OCI-LY1 (cell line): ENCODE measurements at regions not wholly inside any gene's neighbourhood (a gene's known extent, or its start where the extent isn't known, plus 50 kb on each side); places are given as distances from the start of the nearest gene placed in this dataset.
"Not testable (repeated sequence)": the region's sequence is repeated elsewhere in the genome, so short reads cannot be mapped to it uniquely, and the experiment has no call there.

Source experiments
- H2AFZ ChIP-seq: fragments of 200-600 bp; sonication (generic), shearing (Covaris generic); 2 replicates; pipeline ENCODE4 v1.6.0; 2014; ENCODE audit warnings: antibody characterized with exemption, mild to moderate bottlenecking, low read length
- H3F3A ChIP-seq: fragments of 200-600 bp; sonication (generic), shearing (Covaris generic); 2 replicates; pipeline ENCODE4 v1.6.0; 2014; ENCODE audit warnings: mild to moderate bottlenecking, antibody characterized with exemption, low read length, moderate library complexity; ENCODE audit not compliant: insufficient read depth
- H3K27ac ChIP-seq: fragments of 200-600 bp; sonication (generic); 2 replicates; pipeline ENCODE4 v1.5.1; 2014; ENCODE audit warnings: low read length, mixed run types, mild to moderate bottlenecking, low read depth; ENCODE audit not compliant: poor library complexity, severe bottlenecking
- H3K27me3 ChIP-seq: fragments of 200-600 bp; sonication (generic); 2 replicates; pipeline ENCODE4 v1.6.0; 2014; ENCODE audit warnings: antibody characterized with exemption, mild to moderate bottlenecking, low read length, moderate library complexity; ENCODE audit not compliant: insufficient read depth
- H3K36me3 ChIP-seq: fragments of 200-600 bp; sonication (generic); 2 replicates; pipeline ENCODE4 v1.6.1; 2014; ENCODE audit warnings: mild to moderate bottlenecking, antibody characterized with exemption, low read length, moderate library complexity, mixed read lengths; ENCODE audit not compliant: insufficient read depth
- H3K4me1 ChIP-seq: fragments of 200-600 bp; sonication (generic); 2 replicates; pipeline ENCODE4 v1.5.1; 2014; ENCODE audit warnings: mild to moderate bottlenecking, low read length, moderate library complexity; ENCODE audit not compliant: insufficient read depth, severe bottlenecking
- H3K4me2 ChIP-seq: fragments of 200-600 bp; sonication (generic), shearing (Covaris generic); 2 replicates; pipeline ENCODE4 v1.6.1; 2014; ENCODE audit warnings: low read length
- H3K4me3 ChIP-seq: fragments of 200-600 bp; sonication (generic); 2 replicates; pipeline ENCODE4 v1.5.1; 2014; ENCODE audit warnings: low read length, low read depth, mild to moderate bottlenecking, mixed read lengths; ENCODE audit not compliant: poor library complexity, severe bottlenecking
- H3K79me2 ChIP-seq: fragments of 200-600 bp; shearing (Covaris generic); 2 replicates; pipeline ENCODE4 v1.6.1; 2016; ENCODE audit warnings: mixed run types, low read length, mixed read lengths; ENCODE audit not compliant: insufficient read depth
- H3K9ac ChIP-seq: fragments of 200-600 bp; sonication (generic), shearing (Covaris generic); 2 replicates; pipeline ENCODE4 v1.6.1; 2014; ENCODE audit warnings: mild to moderate bottlenecking, low read length, mixed read lengths
- H3K9me2 ChIP-seq: fragments of 200-600 bp; sonication (generic), shearing (Covaris generic); 2 replicates; pipeline ENCODE4 v1.6.1; 2014; ENCODE audit warnings: low read depth, mild to moderate bottlenecking, low read length, mixed read lengths
- H3K9me3 ChIP-seq: fragments of 200-600 bp; shearing (Covaris generic); 2 replicates; pipeline ENCODE4 v1.6.1; 2014; ENCODE audit warnings: low read length, mixed read lengths
- H4K20me1 ChIP-seq: fragments of 200-600 bp; sonication (generic), shearing (Covaris generic); 2 replicates; pipeline ENCODE4 v1.6.0; 2016; ENCODE audit warnings: mild to moderate bottlenecking, low read length; ENCODE audit not compliant: insufficient read depth
- EZH2 ChIP-seq: fragments of 200-600 bp; sonication (generic), shearing (Covaris generic); IDR thresholded peaks from 2 replicates; pipeline ENCODE4 v1.8.0; 2017; ENCODE audit warnings: borderline replicate concordance, mixed run types, mild to moderate bottlenecking, antibody characterized with exemption, low read length, moderate library complexity, mixed read lengths
- TF ChIP-seq, protein P1 (sequence below): fragments of 200-600 bp; sonication (generic), shearing (Covaris generic); IDR thresholded peaks from 2 replicates; pipeline ENCODE4 v1.5.1; 2017; ENCODE audit warnings: mild to moderate bottlenecking, antibody characterized with exemption, low read length, moderate library complexity, mixed read lengths

DNA sequence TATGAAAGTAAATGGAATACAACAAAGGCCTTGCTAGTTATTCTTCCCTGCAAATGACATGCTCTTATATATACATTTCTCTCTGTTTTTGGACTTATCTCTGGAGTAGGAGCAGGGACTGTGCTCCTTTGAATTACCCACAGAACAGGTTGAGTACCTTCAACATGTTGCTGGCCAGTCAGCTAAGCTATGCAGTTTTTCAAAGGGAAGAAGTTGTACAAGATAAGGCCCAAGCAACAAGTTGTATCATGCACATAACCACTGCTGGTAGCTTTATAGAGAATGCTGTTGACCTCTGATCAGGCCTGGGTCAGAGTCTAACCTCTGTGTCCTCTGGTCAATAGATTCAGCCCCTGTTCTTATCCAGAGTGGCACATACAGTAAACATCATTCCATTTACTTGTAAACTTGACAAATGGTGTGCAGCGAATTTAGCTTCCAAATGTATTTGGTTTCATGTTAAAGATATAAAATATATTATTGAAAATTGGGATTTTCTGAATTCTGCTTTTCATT is 99.6 kb downstream of the C11orf87 start:
- no peak for TF ChIP-seq EZH2
- TF ChIP-seq, protein P1, sequence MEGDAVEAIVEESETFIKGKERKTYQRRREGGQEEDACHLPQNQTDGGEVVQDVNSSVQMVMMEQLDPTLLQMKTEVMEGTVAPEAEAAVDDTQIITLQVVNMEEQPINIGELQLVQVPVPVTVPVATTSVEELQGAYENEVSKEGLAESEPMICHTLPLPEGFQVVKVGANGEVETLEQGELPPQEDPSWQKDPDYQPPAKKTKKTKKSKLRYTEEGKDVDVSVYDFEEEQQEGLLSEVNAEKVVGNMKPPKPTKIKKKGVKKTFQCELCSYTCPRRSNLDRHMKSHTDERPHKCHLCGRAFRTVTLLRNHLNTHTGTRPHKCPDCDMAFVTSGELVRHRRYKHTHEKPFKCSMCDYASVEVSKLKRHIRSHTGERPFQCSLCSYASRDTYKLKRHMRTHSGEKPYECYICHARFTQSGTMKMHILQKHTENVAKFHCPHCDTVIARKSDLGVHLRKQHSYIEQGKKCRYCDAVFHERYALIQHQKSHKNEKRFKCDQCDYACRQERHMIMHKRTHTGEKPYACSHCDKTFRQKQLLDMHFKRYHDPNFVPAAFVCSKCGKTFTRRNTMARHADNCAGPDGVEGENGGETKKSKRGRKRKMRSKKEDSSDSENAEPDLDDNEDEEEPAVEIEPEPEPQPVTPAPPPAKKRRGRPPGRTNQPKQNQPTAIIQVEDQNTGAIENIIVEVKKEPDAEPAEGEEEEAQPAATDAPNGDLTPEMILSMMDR = no peak
- no peaks in the 10 kb centered on the region for H3K9me3 ChIP-seq
- H4K20me1 ChIP-seq = no peaks in the 10 kb centered on the region
- H3K4me1 ChIP-seq = no peaks in the 10 kb centered on the region
- no peaks in the 10 kb centered on the region for H3K79me2 ChIP-seq
- no peak overlapping the region for H3K27ac ChIP-seq
- H3K4me3 ChIP-seq = no peak overlapping the region
- H3K9me2 ChIP-seq = no peaks in the 10 kb centered on the region
- no peak overlapping the region for H3K9ac ChIP-seq
- H3K4me2 ChIP-seq = no peak overlapping the region
- no peaks in the 10 kb centered on the region for H3K27me3 ChIP-seq
- H2AFZ ChIP-seq = no peak overlapping the region
- H3F3A ChIP-seq = no peaks in the 10 kb centered on the region
- H3K36me3 ChIP-seq = no peaks in the 10 kb centered on the region

- H3K79me2 ChIP-seq = no peaks in the 10 kb centered on the region
- no peak overlapping the region for H3K4me3 ChIP-seq
- H3K27ac ChIP-seq = no peak overlapping the region
- H4K20me1 ChIP-seq = no peaks in the 10 kb centered on the region
- no peaks in the 10 kb centered on the region for H3F3A ChIP-seq
- H3K9ac ChIP-seq = no peak overlapping the region
- H3K9me3 ChIP-seq = no peaks in the 10 kb centered on the region
- H3K4me1 ChIP-seq = no peaks in the 10 kb centered on the region
- H3K36me3 ChIP-seq = no peaks in the 10 kb centered on the region
- H3K9me2 ChIP-seq = no peaks in the 10 kb centered on the region
- no peaks in the 10 kb centered on the region for H3K27me3 ChIP-seq
- no peak overlapping the region for H3K4me2 ChIP-seq
- TF ChIP-seq EZH2 = no peak
- TF ChIP-seq, protein P1 = no peak
- H2AFZ ChIP-seq = no peak overlapping the region
These were observed 100.2 kb downstream of the C11orf87 start for GRCh38 chr11:109522116-109522755.

DNA sequence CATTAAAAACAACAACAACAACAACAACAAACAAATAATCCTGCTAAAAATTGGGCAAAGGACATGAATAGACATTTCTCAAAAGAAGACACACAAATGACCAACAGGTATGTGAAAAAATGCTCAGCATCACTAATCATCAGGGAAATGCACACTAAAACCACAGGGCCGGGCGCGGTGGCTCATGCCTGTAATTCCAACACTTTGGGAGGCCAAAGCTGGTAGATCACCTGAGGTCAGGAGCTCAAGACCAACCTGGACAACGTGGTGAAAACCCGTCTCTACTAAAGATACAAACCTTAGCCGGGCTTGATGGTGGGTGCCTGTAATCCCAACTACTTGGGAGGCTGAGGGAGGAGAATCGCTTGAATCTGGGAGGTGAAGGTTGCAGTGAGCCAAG is 103.6 kb downstream of the C11orf87 start:
- H3K9me2 ChIP-seq, H3F3A ChIP-seq, H3K27ac ChIP-seq, H3K4me2 ChIP-seq, H3K36me3 ChIP-seq, H3K9ac ChIP-seq, H3K9me3 ChIP-seq, H3K4me1 ChIP-seq, H3K79me2 ChIP-seq, H4K20me1 ChIP-seq, H2AFZ ChIP-seq, H3K4me3 ChIP-seq, H3K27me3 ChIP-seq: not testable (repeated sequence)

- H3K9me2 ChIP-seq = no peaks in the 10 kb centered on the region
- H3K27me3 ChIP-seq = no peaks in the 10 kb centered on the region
- H3K9ac ChIP-seq = no peak overlapping the region
- H3K79me2 ChIP-seq = no peaks in the 10 kb centered on the region
- no peak overlapping the region for H3K4me2 ChIP-seq
- no peaks in the 10 kb centered on the region for H4K20me1 ChIP-seq
- no peaks in the 10 kb centered on the region for H3K9me3 ChIP-seq
- H3K4me3 ChIP-seq = no peak overlapping the region
- H3K4me1 ChIP-seq = no peaks in the 10 kb centered on the region
- H3K36me3 ChIP-seq = no peaks in the 10 kb centered on the region
- H3K27ac ChIP-seq = no peak overlapping the region
- no peak for TF ChIP-seq EZH2
- TF ChIP-seq, protein P1 = no peak
- no peaks in the 10 kb centered on the region for H3F3A ChIP-seq
- no peak overlapping the region for H2AFZ ChIP-seq
These were observed 104.1 kb downstream of the C11orf87 start for GRCh38 chr11:109526061-109526460.
